Trophoblast cell (in vitro differentiated cells and primary cell): ENCODE measurements at regions not wholly inside any gene's neighbourhood (a gene's known extent, or its start where the extent isn't known, plus 50 kb on each side); places are given as distances from the start of the nearest gene placed in this dataset.

Experiments used
- DNase-seq, 2 donors: peaks; one replicate each; pipeline ENCODE4 v3.0.0-alpha.2; 2016
- H2AFZ ChIP-seq: 2 replicates; pipeline ENCODE4 v1.6.1; 2013; ENCODE audit warnings: low read length, moderate library complexity, mild to moderate bottlenecking; ENCODE audit not compliant: insufficient read depth, poor library complexity
- H2AK5ac ChIP-seq: 2 replicates; pipeline ENCODE4 v1.6.1; 2013; ENCODE audit warnings: mild to moderate bottlenecking, low read length
- H2BK120ac ChIP-seq: 2 replicates; pipeline ENCODE4 v1.6.1; 2013; ENCODE audit warnings: low read length, mild to moderate bottlenecking, moderate library complexity; ENCODE audit not compliant: insufficient read depth, poor library complexity
- H2BK12ac ChIP-seq: 2 replicates; pipeline ENCODE4 v1.6.1; 2013; ENCODE audit warnings: mild to moderate bottlenecking, low read length, moderate library complexity
- H2BK5ac ChIP-seq: 2 replicates; pipeline ENCODE4 v1.6.1; 2013; ENCODE audit warnings: low read length, low read depth, moderate library complexity, mild to moderate bottlenecking; ENCODE audit not compliant: poor library complexity
- H3K14ac ChIP-seq: 2 replicates; pipeline ENCODE4 v1.6.1; 2013; ENCODE audit warnings: mild to moderate bottlenecking, low read length
- H3K18ac ChIP-seq: 2 replicates; pipeline ENCODE4 v1.6.1; 2013; ENCODE audit warnings: mild to moderate bottlenecking, low read length
- H3K23ac ChIP-seq: 2 replicates; pipeline ENCODE4 v1.6.1; 2013; ENCODE audit warnings: low read length
- H3K27ac ChIP-seq: 2 replicates; pipeline ENCODE4 v1.5.1; 2013; ENCODE audit warnings: low read depth, mild to moderate bottlenecking, inconsistent platforms, low read length, moderate library complexity
- H3K27me3 ChIP-seq: 2 replicates; pipeline ENCODE4 v1.6.1; 2013; ENCODE audit warnings: inconsistent platforms, mild to moderate bottlenecking, low read length, moderate library complexity; ENCODE audit not compliant: insufficient read depth
- H3K36me3 ChIP-seq, 2 experiments: 1 replicate in 1 of 2; 2 replicates in 1 of 2; pipeline ENCODE4 v1.6.1; 2013; ENCODE audit warnings: low read length in 2 of 2, mild to moderate bottlenecking in 2 of 2, moderate library complexity in 1 of 2; ENCODE audit not compliant: insufficient read depth in 2 of 2, control insufficient read depth in 1 of 2
- H3K4ac ChIP-seq: 2 replicates; pipeline ENCODE4 v1.6.1; 2013; ENCODE audit warnings: low read depth, mild to moderate bottlenecking, low read length, moderate library complexity
- H3K4me1 ChIP-seq, 2 experiments: 1 replicate in 1 of 2; 2 replicates in 1 of 2; pipeline ENCODE4 v1.6.1; 2013; ENCODE audit warnings: low read length in 2 of 2, mild to moderate bottlenecking in 2 of 2, moderate library complexity in 1 of 2; ENCODE audit not compliant: insufficient read depth in 2 of 2, control insufficient read depth in 1 of 2
- H3K4me2 ChIP-seq: 2 replicates; pipeline ENCODE4 v1.6.1; 2013; ENCODE audit warnings: inconsistent platforms, mild to moderate bottlenecking, low read length, moderate library complexity
- H3K4me3 ChIP-seq: 2 replicates; pipeline ENCODE4 v1.5.1; 2013; ENCODE audit warnings: mild to moderate bottlenecking, low read depth, low read length, inconsistent platforms
- H3K79me1 ChIP-seq: one replicate; pipeline ENCODE4 v1.6.1; 2013; ENCODE audit warnings: low read length
- H3K79me2 ChIP-seq: 2 replicates; pipeline ENCODE4 v1.6.1; 2013; ENCODE audit warnings: low read length, mild to moderate bottlenecking; ENCODE audit not compliant: control insufficient read depth, insufficient read depth, poor library complexity
- H3K9ac ChIP-seq: 2 replicates; pipeline ENCODE4 v1.6.1; 2013; ENCODE audit warnings: mild to moderate bottlenecking, low read length
- H3K9me3 ChIP-seq: 2 replicates; pipeline ENCODE4 v1.6.1; 2013; ENCODE audit warnings: low read depth, mild to moderate bottlenecking, control low read depth, inconsistent platforms, low read length; ENCODE audit not compliant: insufficient read depth
- H4K12ac ChIP-seq: 2 replicates; pipeline ENCODE4 v1.6.1; 2013; ENCODE audit warnings: low read depth, mild to moderate bottlenecking, low read length, moderate library complexity
- H4K8ac ChIP-seq: 2 replicates; pipeline ENCODE4 v1.6.1; 2013; ENCODE audit warnings: low read depth, mild to moderate bottlenecking, low read length, moderate library complexity
- H4K91ac ChIP-seq: one replicate; pipeline ENCODE4 v1.6.1; 2013; ENCODE audit warnings: low read depth, mild to moderate bottlenecking, low read length, moderate library complexity
- WGBS: extraction: QIAGEN DNeasy Blood & Tissue Kit; methylation state at CpG from one replicate; pipeline ENCODE4 v1.1.7; 2013; ENCODE audit warnings: missing lambda C conversion rate; ENCODE audit not compliant: insufficient read length, insufficient coverage; ENCODE audit errors: extremely low coverage; 5-methylcytosine and 5-hydroxymethylcytosine counted together

- Histone ChIP-seq H3K23ac (no peak overlapping the region), H2BK120ac (no peak overlapping the region), H4K8ac (no peak overlapping the region), H2BK12ac (no peak overlapping the region), H3K4me2 (no peak overlapping the region), H3K4me1 (no peaks in the 10 kb centered on the region), H3K27me3 (no peaks in the 10 kb centered on the region), H2AFZ (no peak overlapping the region), H2BK5ac (no peak overlapping the region), H3K79me2 (no peaks in the 10 kb centered on the region), H3K9ac (no peak overlapping the region), H4K91ac (no peak overlapping the region), H3K9me3 (no peaks in the 10 kb centered on the region), H3K79me1 (no peaks in the 10 kb centered on the region), H3K4me3 (no peak overlapping the region), H4K12ac (no peak overlapping the region), H3K4ac (no peak overlapping the region), H3K18ac (no peak overlapping the region), H3K27ac (no peak overlapping the region), H3K14ac (no peak overlapping the region), H3K36me3 (no peaks in the 10 kb centered on the region), H2AK5ac (no peak overlapping the region)
- DNase-seq = no peak
- WGBS = no CpG with 5 or more reads among the region's 3 CpGs
These were observed 141.5 kb upstream of the CDH18 start for GRCh38 chr5:20129501-20129900.

GRCh38 chr5:20128343-20128742 lies 140.3 kb upstream of the CDH18 start:
- 100% methylated on average over 1 of the region's 1 CpG for WGBS
- no peaks in the 10 kb centered on the region for H3K36me3 ChIP-seq
- no peak overlapping the region for H3K9ac ChIP-seq
- H2AFZ ChIP-seq = no peak overlapping the region
- H3K4me1 ChIP-seq = no peaks in the 10 kb centered on the region
- H2BK120ac ChIP-seq = no peak overlapping the region
- no peak overlapping the region for H3K27ac ChIP-seq
- no peak for DNase-seq
- H2AK5ac ChIP-seq = no peak overlapping the region
- H3K79me2 ChIP-seq = no peaks in the 10 kb centered on the region
- no peaks in the 10 kb centered on the region for H3K9me3 ChIP-seq
- no peak overlapping the region for H3K14ac ChIP-seq
- H4K8ac ChIP-seq = no peak overlapping the region
- no peak overlapping the region for H3K4me3 ChIP-seq
- H2BK5ac ChIP-seq = no peak overlapping the region
- no peak overlapping the region for H3K23ac ChIP-seq
- no peaks in the 10 kb centered on the region for H3K79me1 ChIP-seq
- no peak overlapping the region for H3K4ac ChIP-seq
- H2BK12ac ChIP-seq = no peak overlapping the region
- H3K18ac ChIP-seq = no peak overlapping the region
- no peak overlapping the region for H3K4me2 ChIP-seq
- no peaks in the 10 kb centered on the region for H3K27me3 ChIP-seq
- no peak overlapping the region for H4K12ac ChIP-seq
- H4K91ac ChIP-seq = no peak overlapping the region

- Histone ChIP-seq H3K18ac (no peak overlapping the region), H2AK5ac (no peak overlapping the region), H4K8ac (no peak overlapping the region), H3K4me1 (no peaks in the 10 kb centered on the region), H2AFZ (no peak overlapping the region), H3K9ac (no peak overlapping the region), H4K12ac (no peak overlapping the region), H4K91ac (no peak overlapping the region), H3K27ac (no peak overlapping the region), H3K27me3 (no peaks in the 10 kb centered on the region), H2BK12ac (no peak overlapping the region), H3K9me3 (no peaks in the 10 kb centered on the region), H3K79me1 (no peaks in the 10 kb centered on the region), H3K14ac (no peak overlapping the region), H2BK120ac (no peak overlapping the region), H2BK5ac (no peak overlapping the region), H3K4me3 (no peak overlapping the region), H3K23ac (no peak overlapping the region), H3K4ac (no peak overlapping the region), H3K79me2 (no peaks in the 10 kb centered on the region), H3K4me2 (no peak overlapping the region), H3K36me3 (no peaks in the 10 kb centered on the region)
- no peak for DNase-seq
- no CpG with 5 or more reads among the region's 1 CpG for WGBS
These were observed 126.5 kb upstream of the CDH18 start for GRCh38 chr5:20114526-20114925.

GRCh38 chr5:20113931-20114330 lies 125.9 kb upstream of the CDH18 start:
- Histone ChIP-seq H3K79me2 (no peaks in the 10 kb centered on the region), H3K36me3 (no peaks in the 10 kb centered on the region), H3K4ac (no peak overlapping the region), H3K9ac (no peak overlapping the region), H2BK5ac (no peak overlapping the region), H3K4me2 (no peak overlapping the region), H3K14ac (no peak overlapping the region), H3K27me3 (no peaks in the 10 kb centered on the region), H3K79me1 (no peaks in the 10 kb centered on the region), H3K27ac (no peak overlapping the region), H4K8ac (no peak overlapping the region), H3K4me3 (no peak overlapping the region), H4K12ac (no peak overlapping the region), H2BK12ac (no peak overlapping the region), H3K18ac (no peak overlapping the region), H2AFZ (no peak overlapping the region), H3K4me1 (peaks cover 0 to 3% of the 10 kb centered on the region in 2 experiments), H3K23ac (no peak overlapping the region), H2BK120ac (no peak overlapping the region), H2AK5ac (no peak overlapping the region), H3K9me3 (no peaks in the 10 kb centered on the region), H4K91ac (no peak overlapping the region)
- DNase-seq = no peak
- no CpG with 5 or more reads among the region's 4 CpGs for WGBS
